ENCODE measurements at regions not wholly inside any gene's neighbourhood (a gene's known extent, or its start where the extent isn't known, plus 50 kb on each side); places are given as distances from the start of the nearest gene placed in this dataset.

- no peak for DNase-seq
- no peaks in the 10 kb centered on the region for H3K9me3 ChIP-seq (replicated peaks in 1 of 3)
- H3K4me1 ChIP-seq (replicated peaks in 1 of 2), result no peaks in the 10 kb centered on the region
- H3K27me3 ChIP-seq, result no peaks in the 10 kb centered on the region
- no peak overlapping the region for H3K4me3 ChIP-seq
- no peak for TF ChIP-seq POLR2A (IDR thresholded peaks at IDR 0.05)
- TF ChIP-seq, protein P1, sequence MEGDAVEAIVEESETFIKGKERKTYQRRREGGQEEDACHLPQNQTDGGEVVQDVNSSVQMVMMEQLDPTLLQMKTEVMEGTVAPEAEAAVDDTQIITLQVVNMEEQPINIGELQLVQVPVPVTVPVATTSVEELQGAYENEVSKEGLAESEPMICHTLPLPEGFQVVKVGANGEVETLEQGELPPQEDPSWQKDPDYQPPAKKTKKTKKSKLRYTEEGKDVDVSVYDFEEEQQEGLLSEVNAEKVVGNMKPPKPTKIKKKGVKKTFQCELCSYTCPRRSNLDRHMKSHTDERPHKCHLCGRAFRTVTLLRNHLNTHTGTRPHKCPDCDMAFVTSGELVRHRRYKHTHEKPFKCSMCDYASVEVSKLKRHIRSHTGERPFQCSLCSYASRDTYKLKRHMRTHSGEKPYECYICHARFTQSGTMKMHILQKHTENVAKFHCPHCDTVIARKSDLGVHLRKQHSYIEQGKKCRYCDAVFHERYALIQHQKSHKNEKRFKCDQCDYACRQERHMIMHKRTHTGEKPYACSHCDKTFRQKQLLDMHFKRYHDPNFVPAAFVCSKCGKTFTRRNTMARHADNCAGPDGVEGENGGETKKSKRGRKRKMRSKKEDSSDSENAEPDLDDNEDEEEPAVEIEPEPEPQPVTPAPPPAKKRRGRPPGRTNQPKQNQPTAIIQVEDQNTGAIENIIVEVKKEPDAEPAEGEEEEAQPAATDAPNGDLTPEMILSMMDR (IDR thresholded peaks at IDR 0.05), result no peak
- H3K27ac ChIP-seq, result no peak overlapping the region
- H3K36me3 ChIP-seq (replicated peaks in 1 of 2), result no peaks in the 10 kb centered on the region
- WGBS, 4 donors, result 61 to 92% (median 75%) methylated on average over 1 of the region's 1 CpG
- intact Hi-C loops (cut with DNase I), result no loop called here
Measured at GRCh38 chr4:31106419-31106818, 386.2 kb downstream of the PCDH7 start.

DNA sequence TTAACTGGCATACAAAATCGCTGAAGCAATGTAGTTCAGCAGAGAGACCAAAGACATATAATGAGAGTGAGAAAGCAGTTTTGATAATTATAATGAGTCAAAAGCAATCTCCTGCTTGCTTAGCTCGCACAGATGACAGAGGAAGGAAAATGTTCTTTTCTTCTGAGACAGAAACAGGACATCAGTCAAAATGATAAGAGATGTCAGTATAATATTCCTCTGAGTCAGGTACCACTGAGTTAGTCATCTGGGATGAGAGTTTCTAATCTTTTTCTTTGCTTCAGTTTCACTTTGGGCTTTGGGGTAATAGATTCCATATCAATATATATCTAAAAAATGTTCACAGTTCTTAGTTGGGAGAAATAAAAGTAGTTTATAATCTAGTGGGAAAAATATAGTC, 387.2 kb downstream of the PCDH7 start:
- WGBS, 4 donors, result 47 to 66% (median 56%) methylated on average over 2 of the region's 2 CpGs
- H3K27ac ChIP-seq, result no peak overlapping the region
- no peaks in the 10 kb centered on the region for H3K27me3 ChIP-seq
- H3K4me3 ChIP-seq, result no peak overlapping the region
- no peaks in the 10 kb centered on the region for H3K4me1 ChIP-seq (replicated peaks in 1 of 2)
- TF ChIP-seq, protein P1 (IDR thresholded peaks at IDR 0.05), result no peak
- no peak for TF ChIP-seq POLR2A (IDR thresholded peaks at IDR 0.05)
- no peaks in the 10 kb centered on the region for H3K36me3 ChIP-seq (replicated peaks in 1 of 2)
- DNase-seq, result no peak
- no peaks in the 10 kb centered on the region for H3K9me3 ChIP-seq (replicated peaks in 1 of 3)
- intact Hi-C loops (cut with DNase I), result no loop called here

- DNase-seq, result no peak
- Histone ChIP-seq H3K36me3 (replicated peaks in 1 of 2) (no peaks in the 10 kb centered on the region), H3K27me3 (no peaks in the 10 kb centered on the region), H3K27ac (no peak overlapping the region), H3K9me3 (replicated peaks in 1 of 3) (no peaks in the 10 kb centered on the region), H3K4me1 (replicated peaks in 1 of 2) (no peaks in the 10 kb centered on the region), H3K4me3 (no peak overlapping the region)
- TF ChIP-seq, protein P1 (IDR thresholded peaks at IDR 0.05), result no peak
- no peak for TF ChIP-seq POLR2A (IDR thresholded peaks at IDR 0.05)
- intact Hi-C loops (cut with DNase I), result no loop called here
- 80 to 100% (median 94%) methylated on average over 1 of the region's 1 CpG for WGBS, 4 donors
Measured at GRCh38 chr4:31108762-31109161, 388.6 kb downstream of the PCDH7 start.

DNA sequence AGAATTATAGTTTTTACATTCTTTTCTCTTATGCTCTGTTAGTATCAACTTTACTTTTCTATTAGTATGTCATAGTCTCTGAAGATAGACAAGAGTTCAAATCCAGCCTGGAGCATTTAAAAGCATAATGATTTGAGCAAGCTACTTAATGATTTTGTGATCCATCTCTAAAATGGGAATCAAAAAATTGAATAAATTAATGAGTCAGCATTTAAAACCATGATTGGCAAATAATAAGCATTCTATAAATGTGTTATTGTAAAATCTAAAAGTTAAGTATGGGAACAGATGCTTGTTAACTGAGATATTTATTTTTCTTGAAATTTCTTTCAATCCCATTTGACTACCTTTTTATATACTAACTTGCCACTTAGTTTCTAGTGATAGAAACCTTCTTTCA, 391.6 kb downstream of the PCDH7 start:
- intact Hi-C loops (cut with DNase I), result no loop called here
- Histone ChIP-seq H3K4me3 (no peak overlapping the region), H3K9me3 (replicated peaks in 1 of 3) (no peaks in the 10 kb centered on the region), H3K36me3 (replicated peaks in 1 of 2) (no peaks in the 10 kb centered on the region), H3K27ac (no peak overlapping the region), H3K27me3 (no peaks in the 10 kb centered on the region), H3K4me1 (replicated peaks in 1 of 2) (no peaks in the 10 kb centered on the region)
- DNase-seq, result no peak
- TF ChIP-seq, protein P1 (IDR thresholded peaks at IDR 0.05), result no peak
- no peak for TF ChIP-seq POLR2A (IDR thresholded peaks at IDR 0.05)

Data from adrenal gland (tissue), 9 donors.